LNCAP (cell line): ENCODE measurements at regions not wholly inside any gene's neighbourhood (a gene's known extent, or its start where the extent isn't known, plus 50 kb on each side); places are given as distances from the start of the nearest gene placed in this dataset.

ENCODE experiments used
- TF ChIP-seq, protein P1 (sequence below): fragments of 450-650 bp; IDR thresholded peaks from 2 replicates; pipeline ENCODE4 v1.5.1; 2017; ENCODE audit warnings: mild to moderate bottlenecking

GRCh38 chr13:42720858-42721219, 60.5 kb upstream of the FAM216B start:
- TF ChIP-seq, protein P1, sequence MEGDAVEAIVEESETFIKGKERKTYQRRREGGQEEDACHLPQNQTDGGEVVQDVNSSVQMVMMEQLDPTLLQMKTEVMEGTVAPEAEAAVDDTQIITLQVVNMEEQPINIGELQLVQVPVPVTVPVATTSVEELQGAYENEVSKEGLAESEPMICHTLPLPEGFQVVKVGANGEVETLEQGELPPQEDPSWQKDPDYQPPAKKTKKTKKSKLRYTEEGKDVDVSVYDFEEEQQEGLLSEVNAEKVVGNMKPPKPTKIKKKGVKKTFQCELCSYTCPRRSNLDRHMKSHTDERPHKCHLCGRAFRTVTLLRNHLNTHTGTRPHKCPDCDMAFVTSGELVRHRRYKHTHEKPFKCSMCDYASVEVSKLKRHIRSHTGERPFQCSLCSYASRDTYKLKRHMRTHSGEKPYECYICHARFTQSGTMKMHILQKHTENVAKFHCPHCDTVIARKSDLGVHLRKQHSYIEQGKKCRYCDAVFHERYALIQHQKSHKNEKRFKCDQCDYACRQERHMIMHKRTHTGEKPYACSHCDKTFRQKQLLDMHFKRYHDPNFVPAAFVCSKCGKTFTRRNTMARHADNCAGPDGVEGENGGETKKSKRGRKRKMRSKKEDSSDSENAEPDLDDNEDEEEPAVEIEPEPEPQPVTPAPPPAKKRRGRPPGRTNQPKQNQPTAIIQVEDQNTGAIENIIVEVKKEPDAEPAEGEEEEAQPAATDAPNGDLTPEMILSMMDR, result no peak

DNA sequence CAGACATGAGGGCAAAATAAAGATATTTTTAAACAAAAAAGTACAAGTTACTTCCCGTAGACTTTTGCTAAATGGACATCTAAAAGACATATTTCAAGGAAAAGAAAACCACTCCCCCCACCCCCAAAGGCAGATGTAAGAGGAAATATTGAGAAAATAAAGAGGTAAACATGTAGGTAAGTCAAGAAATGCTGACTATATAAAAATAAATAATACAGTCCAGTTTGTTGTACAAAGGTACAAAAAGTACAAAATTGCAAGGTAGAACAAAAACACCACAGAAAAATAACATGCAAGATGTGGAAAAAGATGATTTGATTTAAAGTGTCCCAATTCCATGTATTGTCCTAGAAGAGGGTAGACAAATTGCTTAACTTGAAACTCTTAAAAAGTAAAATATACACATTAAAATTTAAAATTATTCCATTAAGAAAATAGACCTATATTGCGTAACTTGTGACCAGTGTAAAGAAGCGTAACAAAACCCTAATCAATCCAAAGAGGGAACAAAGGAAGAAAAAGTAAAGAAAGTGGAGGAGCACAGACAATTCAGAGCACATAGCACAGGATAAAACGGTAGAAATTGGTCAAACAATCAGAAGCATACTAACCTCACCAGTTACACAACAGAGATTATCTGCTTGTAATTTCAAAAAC, 58.4 kb upstream of the FAM216B start:
- TF ChIP-seq, protein P1, result no peak

DNA sequence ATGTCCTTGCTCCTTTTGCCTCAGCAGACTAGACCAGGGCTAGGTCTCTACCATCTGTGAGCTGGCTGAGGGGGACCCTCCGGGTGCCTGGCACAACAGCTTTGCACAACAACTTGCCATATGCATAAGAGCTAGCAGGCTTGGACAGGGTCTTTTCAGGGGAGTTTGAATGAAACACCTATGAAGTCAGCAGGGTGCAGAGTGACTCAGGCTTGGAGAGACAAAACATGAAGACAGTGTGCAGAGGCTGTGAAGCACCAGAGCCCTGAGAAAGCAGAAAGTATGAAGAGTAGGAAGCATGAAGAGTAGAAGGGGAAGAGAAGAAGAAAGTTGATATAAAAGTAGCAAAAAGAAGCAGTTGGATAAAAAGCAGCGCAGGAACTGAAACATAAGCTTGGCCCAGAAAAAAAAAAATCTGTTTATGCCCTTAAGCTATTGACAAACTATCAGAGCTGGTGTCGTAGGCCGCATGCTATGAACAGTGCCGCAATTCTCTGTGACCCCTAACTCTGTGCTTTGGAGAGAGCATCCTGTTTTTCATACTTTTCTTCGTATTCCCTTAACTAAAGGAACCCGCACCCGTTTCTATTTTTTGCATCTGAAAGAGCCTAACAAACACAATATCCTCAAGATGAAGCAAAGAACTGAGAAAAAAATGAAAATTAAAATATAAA, 52.7 kb upstream of the FAM216B start:
- TF ChIP-seq, protein P1, result no peak

DNA sequence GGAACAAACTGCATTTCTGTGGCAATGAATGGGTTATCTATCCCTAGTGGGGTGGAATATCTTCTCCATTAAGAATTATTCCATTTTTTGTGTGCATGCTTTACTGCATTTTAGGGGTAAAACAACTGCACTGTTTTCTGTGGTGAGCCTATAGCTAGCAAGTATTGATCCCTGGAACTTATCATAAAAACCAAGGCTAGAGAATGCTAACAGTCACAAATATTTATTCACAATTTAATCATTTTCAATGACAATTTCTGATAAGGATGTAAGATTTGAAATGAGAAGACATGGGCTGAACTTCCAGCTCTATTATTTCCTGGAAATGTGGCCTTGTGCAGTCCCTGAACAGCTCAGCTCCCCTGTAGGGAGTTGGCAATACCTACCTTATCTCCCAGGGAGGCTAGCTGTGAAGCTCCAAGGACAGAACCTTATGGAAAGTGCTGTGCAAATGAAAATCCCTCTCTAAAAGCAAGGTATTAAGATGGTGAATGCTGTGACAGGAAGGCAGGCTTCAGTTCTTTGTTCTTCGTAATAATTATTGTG, 51.5 kb upstream of the FAM216B start:
- TF ChIP-seq, protein P1, result no peak
